ENCODE measurements at regions not wholly inside any gene's neighbourhood (a gene's known extent, or its start where the extent isn't known, plus 50 kb on each side); places are given as distances from the start of the nearest gene placed in this dataset.

DNA sequence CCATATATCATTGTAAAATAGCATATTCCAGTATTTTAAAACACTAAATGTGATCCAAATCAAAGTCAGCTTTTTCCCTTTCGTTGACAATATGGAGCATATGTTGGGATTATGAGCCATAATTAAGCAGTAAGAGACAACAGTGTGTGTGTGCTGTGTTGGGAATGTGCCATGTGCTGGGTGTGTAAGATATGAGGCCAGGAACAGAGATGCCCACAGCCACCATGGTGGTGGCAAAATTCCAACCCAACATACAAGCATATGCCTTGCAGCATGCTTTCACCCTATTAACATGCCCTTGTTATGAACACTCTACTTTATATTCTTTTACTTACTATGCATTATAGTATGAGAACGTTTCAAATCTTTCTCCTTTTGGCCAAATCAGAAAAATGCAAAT is 1560.4 kb upstream of the TENM3 start:
- TF ChIP-seq, protein P1, sequence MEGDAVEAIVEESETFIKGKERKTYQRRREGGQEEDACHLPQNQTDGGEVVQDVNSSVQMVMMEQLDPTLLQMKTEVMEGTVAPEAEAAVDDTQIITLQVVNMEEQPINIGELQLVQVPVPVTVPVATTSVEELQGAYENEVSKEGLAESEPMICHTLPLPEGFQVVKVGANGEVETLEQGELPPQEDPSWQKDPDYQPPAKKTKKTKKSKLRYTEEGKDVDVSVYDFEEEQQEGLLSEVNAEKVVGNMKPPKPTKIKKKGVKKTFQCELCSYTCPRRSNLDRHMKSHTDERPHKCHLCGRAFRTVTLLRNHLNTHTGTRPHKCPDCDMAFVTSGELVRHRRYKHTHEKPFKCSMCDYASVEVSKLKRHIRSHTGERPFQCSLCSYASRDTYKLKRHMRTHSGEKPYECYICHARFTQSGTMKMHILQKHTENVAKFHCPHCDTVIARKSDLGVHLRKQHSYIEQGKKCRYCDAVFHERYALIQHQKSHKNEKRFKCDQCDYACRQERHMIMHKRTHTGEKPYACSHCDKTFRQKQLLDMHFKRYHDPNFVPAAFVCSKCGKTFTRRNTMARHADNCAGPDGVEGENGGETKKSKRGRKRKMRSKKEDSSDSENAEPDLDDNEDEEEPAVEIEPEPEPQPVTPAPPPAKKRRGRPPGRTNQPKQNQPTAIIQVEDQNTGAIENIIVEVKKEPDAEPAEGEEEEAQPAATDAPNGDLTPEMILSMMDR (IDR thresholded peaks at IDR 0.05 in 4 of 5, conservative IDR thresholded peaks at IDR 0.05 in 1 of 5): no peak
- no peak for TF ChIP-seq POLR2A (IDR thresholded peaks at IDR 0.05)
- Histone ChIP-seq H3K27ac (no peak overlapping the region), H3K27me3 (no peaks in the 10 kb centered on the region), H3K36me3 (no peaks in the 10 kb centered on the region), H3K9me3 (no peaks in the 10 kb centered on the region), H3K4me1 (no peaks in the 10 kb centered on the region), H3K4me3 (no peak overlapping the region)
- DNase-seq (no peak), ATAC-seq (no peak)
- intact Hi-C loops (cut with DNase I; ENCODE audit: low total_unique reads) (no loop called here), in situ Hi-C loops (cut with MboI; ENCODE audit: low sequenced_read_pairs in 4 of 4) (no loop called here)

DNA sequence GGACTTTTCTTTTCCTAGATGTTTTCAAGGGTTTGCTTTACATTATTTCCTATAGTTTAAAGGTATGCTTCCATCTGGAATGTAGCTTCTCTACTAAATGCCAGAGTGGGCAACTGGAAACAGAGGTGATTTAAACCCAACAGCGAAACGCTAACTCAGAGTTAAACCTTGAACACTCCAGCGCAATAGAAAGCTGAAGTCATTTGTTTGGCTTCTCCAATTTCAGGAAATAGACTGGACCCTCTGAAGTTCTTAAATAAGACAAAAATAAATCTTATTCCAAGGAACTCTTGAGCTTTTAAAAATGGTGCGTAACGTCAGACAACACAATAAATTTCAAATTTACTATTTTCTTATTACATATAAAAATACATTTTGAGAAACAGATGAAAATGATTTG is 1560.0 kb upstream of the TENM3 start:
- ATAC-seq: no peak
- no peaks in the 10 kb centered on the region for H3K9me3 ChIP-seq
- intact Hi-C loops (cut with DNase I; ENCODE audit: low total_unique reads): no loop called here
- in situ Hi-C loops (cut with MboI; ENCODE audit: low sequenced_read_pairs in 4 of 4): no loop called here
- DNase-seq: no peak
- no peaks in the 10 kb centered on the region for H3K36me3 ChIP-seq
- TF ChIP-seq, protein P1 (IDR thresholded peaks at IDR 0.05 in 4 of 5, conservative IDR thresholded peaks at IDR 0.05 in 1 of 5): no peak
- TF ChIP-seq POLR2A (IDR thresholded peaks at IDR 0.05): no peak
- no peak overlapping the region for H3K4me3 ChIP-seq
- no peak overlapping the region for H3K27ac ChIP-seq
- no peaks in the 10 kb centered on the region for H3K27me3 ChIP-seq
- no peaks in the 10 kb centered on the region for H3K4me1 ChIP-seq

DNA sequence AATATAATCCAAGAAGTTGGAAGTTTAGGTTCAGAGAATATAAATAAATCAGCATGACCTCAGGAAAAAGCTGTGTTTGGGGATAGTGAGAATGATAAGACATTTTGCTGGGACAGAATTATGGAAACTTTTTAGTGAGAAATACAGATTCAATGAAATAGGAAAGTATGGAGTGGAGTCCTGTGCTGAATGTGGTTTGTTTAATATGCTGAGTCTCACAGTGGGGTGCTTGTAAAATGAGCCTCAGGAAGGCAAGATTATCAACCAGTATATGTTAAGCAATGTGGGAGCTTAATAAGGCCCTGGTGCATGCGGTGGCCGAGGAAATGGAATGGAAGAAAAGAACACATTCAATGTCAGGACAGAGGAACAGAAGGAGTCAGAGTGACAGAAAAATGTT is 1554.7 kb upstream of the TENM3 start:
- no peaks in the 10 kb centered on the region for H3K36me3 ChIP-seq
- H3K9me3 ChIP-seq: no peaks in the 10 kb centered on the region
- H3K4me1 ChIP-seq: no peaks in the 10 kb centered on the region
- DNase-seq (no peak), ATAC-seq (no peak)
- H3K4me3 ChIP-seq: no peak overlapping the region
- intact Hi-C loops (cut with DNase I; ENCODE audit: low total_unique reads): no loop called here
- H3K27me3 ChIP-seq: no peaks in the 10 kb centered on the region
- TF ChIP-seq POLR2A (IDR thresholded peaks at IDR 0.05): no peak
- TF ChIP-seq, protein P1 (IDR thresholded peaks at IDR 0.05 in 4 of 5, conservative IDR thresholded peaks at IDR 0.05 in 1 of 5): no peak
- H3K27ac ChIP-seq: no peak overlapping the region
- in situ Hi-C loops (cut with MboI; ENCODE audit: low sequenced_read_pairs in 4 of 4): no loop called here

DNA sequence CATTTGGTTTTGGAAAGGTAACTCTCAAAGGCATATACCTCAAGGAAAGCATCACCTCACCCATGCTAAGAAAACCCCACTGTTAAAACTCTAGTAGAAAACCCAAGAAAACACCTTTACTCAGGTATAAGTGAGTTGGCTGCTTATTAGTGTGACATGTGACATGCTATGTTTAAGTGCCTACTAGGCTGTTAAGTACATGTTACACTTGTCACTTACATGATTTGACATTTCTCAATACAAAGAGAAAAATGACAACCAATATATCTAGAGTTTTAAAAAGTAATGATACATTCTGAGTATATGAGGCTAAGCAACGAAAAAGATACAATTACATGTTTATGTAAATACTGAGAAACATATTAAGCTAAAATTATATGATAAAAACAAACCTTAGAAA is 1548.3 kb upstream of the TENM3 start:
- no peak overlapping the region for H3K27ac ChIP-seq
- no peaks in the 10 kb centered on the region for H3K4me1 ChIP-seq
- H3K27me3 ChIP-seq: no peaks in the 10 kb centered on the region
- H3K9me3 ChIP-seq: no peaks in the 10 kb centered on the region
- DNase-seq (no peak), ATAC-seq (no peak)
- no peak for TF ChIP-seq POLR2A (IDR thresholded peaks at IDR 0.05)
- TF ChIP-seq, protein P1 (IDR thresholded peaks at IDR 0.05 in 4 of 5, conservative IDR thresholded peaks at IDR 0.05 in 1 of 5): no peak
- H3K36me3 ChIP-seq: no peaks in the 10 kb centered on the region
- H3K4me3 ChIP-seq: no peak overlapping the region
- in situ Hi-C loops (cut with MboI; ENCODE audit: low sequenced_read_pairs in 4 of 4) (no loop called here), intact Hi-C loops (cut with DNase I; ENCODE audit: low total_unique reads) (no loop called here)

DNA sequence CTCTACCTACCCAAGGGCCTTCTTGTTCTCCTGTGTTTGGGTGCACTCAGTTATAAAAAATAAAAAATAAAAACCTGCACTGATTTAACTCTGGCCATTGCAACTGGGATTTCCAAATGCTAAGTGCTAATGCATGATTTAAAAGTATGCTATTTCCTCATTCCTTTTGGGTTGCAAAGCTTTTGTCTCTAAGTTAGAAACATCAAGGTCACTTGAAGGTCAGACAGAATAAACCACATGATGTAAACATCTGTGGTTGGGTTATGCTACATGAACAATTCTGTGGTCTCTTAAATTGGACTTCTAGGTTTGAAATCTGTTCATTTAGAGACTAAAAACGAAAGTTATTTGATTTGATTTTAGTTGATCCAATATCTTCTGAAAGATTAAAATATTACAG is 1547.4 kb upstream of the TENM3 start:
- H3K4me1 ChIP-seq: no peaks in the 10 kb centered on the region
- no peak overlapping the region for H3K27ac ChIP-seq
- no peak for ATAC-seq
- TF ChIP-seq, protein P1 (IDR thresholded peaks at IDR 0.05 in 4 of 5, conservative IDR thresholded peaks at IDR 0.05 in 1 of 5): no peak
- no peak for TF ChIP-seq POLR2A (IDR thresholded peaks at IDR 0.05)
- no peaks in the 10 kb centered on the region for H3K27me3 ChIP-seq
- no peak overlapping the region for H3K4me3 ChIP-seq
- no peaks in the 10 kb centered on the region for H3K9me3 ChIP-seq
- no peaks in the 10 kb centered on the region for H3K36me3 ChIP-seq
- no peak for DNase-seq
- intact Hi-C loops (cut with DNase I; ENCODE audit: low total_unique reads): no loop called here
- in situ Hi-C loops (cut with MboI; ENCODE audit: low sequenced_read_pairs in 4 of 4): no loop called here

Measured in gastrocnemius medialis (tissue), 4 donors.